ENCODE measurements at regions not wholly inside any gene's neighbourhood (a gene's known extent, or its start where the extent isn't known, plus 50 kb on each side); places are given as distances from the start of the nearest gene placed in this dataset.

- no peak for DNase-seq
Observed at GRCh38 chr4:136931781-136932180, 600.5 kb downstream of the PCDH18 start.

- DNase-seq: no peak
Observed at GRCh38 chr4:136928957-136929411, 603.3 kb downstream of the PCDH18 start.

GRCh38 chr4:136927172-136927571, 605.1 kb downstream of the PCDH18 start:
- DNase-seq: peak in 1 of 3 donors; percentile 39

GRCh38 chr4:136925203-136925602, 607.1 kb downstream of the PCDH18 start:
- no peak for DNase-seq

- DNase-seq: no peak
Observed at GRCh38 chr4:136922066-136922465, 610.2 kb downstream of the PCDH18 start.

GRCh38 chr4:136920092-136920881, 612.0 kb downstream of the PCDH18 start:
- no peak for DNase-seq

GRCh38 chr4:136918772-136919171, 613.5 kb downstream of the PCDH18 start:
- no peak for DNase-seq

- DNase-seq: no peak
Observed at GRCh38 chr4:136917312-136918110, 614.8 kb downstream of the PCDH18 start.

- peak; percentile 16 to 36 (median 17) for DNase-seq
Observed at GRCh38 chr4:136909626-136910025, 622.7 kb downstream of the PCDH18 start.

GRCh38 chr4:136908122-136908521, 624.2 kb downstream of the PCDH18 start:
- DNase-seq: no peak

GRCh38 chr4:136900696-136901095, 631.6 kb downstream of the PCDH18 start:
- DNase-seq: no peak

GRCh38 chr4:136898590-136899248, 633.6 kb downstream of the PCDH18 start:
- DNase-seq: no peak

- peak in 2 of 3 donors; percentile 1 to 17 for DNase-seq
Observed at GRCh38 chr4:136893573-136893972, 638.7 kb downstream of the PCDH18 start.

- DNase-seq: no peak
Observed at GRCh38 chr4:136881666-136882065, 650.6 kb downstream of the PCDH18 start.

GRCh38 chr4:136873555-136873954, 658.7 kb downstream of the PCDH18 start:
- DNase-seq: no peak

- no peak for DNase-seq
Observed at GRCh38 chr4:136867465-136867864, 664.8 kb downstream of the PCDH18 start.

GRCh38 chr4:136865526-136865925, 666.8 kb downstream of the PCDH18 start:
- peak in 1 of 3 donors; percentile 11 for DNase-seq

GRCh38 chr4:136864604-136865185, 667.6 kb downstream of the PCDH18 start:
- peak; percentile 78 to 86 (median 79) for DNase-seq

- peak in 2 of 3 donors; percentile 10 to 26 for DNase-seq
Observed at GRCh38 chr4:136863756-136864155, 668.5 kb downstream of the PCDH18 start.

- no peak for DNase-seq
Observed at GRCh38 chr4:136862653-136863052, 669.6 kb downstream of the PCDH18 start.

- peak in 2 of 3 donors; percentile 2 to 26 for DNase-seq
Observed at GRCh38 chr4:136861091-136861490, 671.2 kb downstream of the PCDH18 start.

GRCh38 chr4:136858903-136859302, 673.4 kb downstream of the PCDH18 start:
- DNase-seq: no peak

Data from muscle of back (tissue), 3 donors.